GM19455 (cell line): ENCODE measurements at regions not wholly inside any gene's neighbourhood (a gene's known extent, or its start where the extent isn't known, plus 50 kb on each side); places are given as distances from the start of the nearest gene placed in this dataset.

Experiments used
- ATAC-seq: cut with Tn5 transposase; IDR thresholded peaks from one replicate; pipeline ENCODE4 v1.9.1; 2021; ENCODE audit not compliant: unreplicated experiment

GRCh38 chr5:126208691-126209090 lies 214.5 kb upstream of the GRAMD2B start:
- ATAC-seq, result no peak

GRCh38 chr5:126210955-126211354 lies 212.3 kb upstream of the GRAMD2B start:
- no peak for ATAC-seq

- ATAC-seq, result no peak
Observed at GRCh38 chr5:126219616-126220015, 203.6 kb upstream of the GRAMD2B start.

- ATAC-seq, result no peak
Observed at GRCh38 chr5:126220725-126221124, 202.5 kb upstream of the GRAMD2B start.

GRCh38 chr5:126228934-126229333 lies 194.3 kb upstream of the GRAMD2B start:
- no peak for ATAC-seq

GRCh38 chr5:126233256-126233655 lies 190.0 kb upstream of the GRAMD2B start:
- ATAC-seq, result no peak

- no peak for ATAC-seq
Observed at GRCh38 chr5:126234563-126235195, 188.5 kb upstream of the GRAMD2B start.

GRCh38 chr5:126235628-126236027 lies 187.6 kb upstream of the GRAMD2B start:
- ATAC-seq, result no peak

GRCh38 chr5:126236994-126237393 lies 186.2 kb upstream of the GRAMD2B start:
- no peak for ATAC-seq

GRCh38 chr5:126248611-126249010 lies 174.6 kb upstream of the GRAMD2B start:
- no peak for ATAC-seq

- no peak for ATAC-seq
Observed at GRCh38 chr5:126251024-126251423, 172.2 kb upstream of the GRAMD2B start.

- ATAC-seq, result no peak
Observed at GRCh38 chr5:126253406-126253805, 169.8 kb upstream of the GRAMD2B start.

GRCh38 chr5:126263591-126264184 lies 159.5 kb upstream of the GRAMD2B start:
- no peak for ATAC-seq

- no peak for ATAC-seq
Observed at GRCh38 chr5:126265917-126266316, 157.3 kb upstream of the GRAMD2B start.

- ATAC-seq, result no peak
Observed at GRCh38 chr5:126267438-126267837, 155.8 kb upstream of the GRAMD2B start.

- ATAC-seq, result no peak
Observed at GRCh38 chr5:126268697-126269315, 154.4 kb upstream of the GRAMD2B start.

- ATAC-seq, result no peak
Observed at GRCh38 chr5:126269511-126269910, 153.7 kb upstream of the GRAMD2B start.

GRCh38 chr5:126271141-126271540 lies 152.1 kb upstream of the GRAMD2B start:
- ATAC-seq, result no peak

- no peak for ATAC-seq
Observed at GRCh38 chr5:126274076-126274762, 149.0 kb upstream of the GRAMD2B start.

GRCh38 chr5:126274763-126275125 lies 148.5 kb upstream of the GRAMD2B start:
- no peak for ATAC-seq

GRCh38 chr5:126277762-126278161 lies 145.4 kb upstream of the GRAMD2B start:
- no peak for ATAC-seq

- no peak for ATAC-seq
Observed at GRCh38 chr5:126280343-126280742, 142.9 kb upstream of the GRAMD2B start.
